CD4-positive, alpha-beta T cell treated with Interleukin-21 for 1 hour (primary cell): ENCODE measurements at regions not wholly inside any gene's neighbourhood (a gene's known extent, or its start where the extent isn't known, plus 50 kb on each side); places are given as distances from the start of the nearest gene placed in this dataset.
"Not testable (repeated sequence)": the region's sequence is repeated elsewhere in the genome, so short reads cannot be mapped to it uniquely, and the experiment has no call there.

Experiments
- DNase-seq: peaks from one replicate; pipeline ENCODE4 v3.0.0-alpha.2; 2020

DNA sequence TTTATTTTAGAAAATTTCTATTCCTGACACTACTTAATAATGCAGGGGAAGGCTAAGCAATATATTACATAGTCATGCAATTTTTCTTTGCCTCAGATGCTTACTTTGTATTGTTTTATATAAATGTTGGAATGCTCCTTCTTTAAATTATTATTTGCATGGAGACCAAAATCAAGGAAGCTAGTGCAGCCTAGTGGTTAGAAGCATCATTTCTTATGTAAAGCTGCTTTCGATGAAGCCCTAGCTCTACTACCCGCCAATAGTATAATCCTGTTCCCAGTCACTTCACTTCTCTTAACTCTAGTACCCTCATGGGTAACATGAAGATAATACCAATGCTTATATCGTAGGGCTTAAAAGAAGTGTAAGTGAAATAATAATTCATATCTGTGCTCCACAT is 198.9 kb downstream of the LRATD1 start:
- no peak for DNase-seq

DNA sequence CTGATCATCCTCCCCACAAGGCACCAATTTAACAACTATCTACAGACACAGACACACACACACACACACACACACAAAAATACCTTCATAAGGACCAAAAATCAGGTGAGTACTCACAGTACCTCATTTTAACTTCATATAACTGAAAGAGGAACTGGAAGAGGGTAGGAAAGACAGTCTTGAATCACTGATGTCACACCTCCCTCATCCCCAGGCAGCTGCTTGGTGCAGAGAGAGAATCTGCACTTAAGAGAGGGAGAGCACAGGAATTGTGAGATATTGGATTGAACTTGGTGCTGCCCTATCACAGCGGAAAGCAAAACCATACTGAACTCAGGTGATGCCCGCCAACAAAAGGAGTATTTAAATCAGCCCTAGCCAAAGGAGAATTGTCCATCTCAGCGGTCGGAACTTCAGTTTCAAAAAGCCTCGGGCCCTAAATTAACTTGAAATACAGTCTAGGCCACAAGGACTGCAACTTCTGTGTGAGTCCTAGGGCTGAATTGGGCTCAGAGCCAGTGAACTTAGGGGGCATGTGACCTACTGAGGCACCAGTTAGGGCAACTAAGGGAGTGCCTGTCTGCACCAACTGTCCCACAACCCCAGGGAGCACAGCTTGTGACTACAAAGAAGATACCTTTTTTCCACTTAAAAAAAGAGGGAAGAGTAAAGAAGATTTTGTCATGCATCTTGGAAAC is 211.1 kb downstream of the LRATD1 start:
- DNase-seq = no peak

DNA sequence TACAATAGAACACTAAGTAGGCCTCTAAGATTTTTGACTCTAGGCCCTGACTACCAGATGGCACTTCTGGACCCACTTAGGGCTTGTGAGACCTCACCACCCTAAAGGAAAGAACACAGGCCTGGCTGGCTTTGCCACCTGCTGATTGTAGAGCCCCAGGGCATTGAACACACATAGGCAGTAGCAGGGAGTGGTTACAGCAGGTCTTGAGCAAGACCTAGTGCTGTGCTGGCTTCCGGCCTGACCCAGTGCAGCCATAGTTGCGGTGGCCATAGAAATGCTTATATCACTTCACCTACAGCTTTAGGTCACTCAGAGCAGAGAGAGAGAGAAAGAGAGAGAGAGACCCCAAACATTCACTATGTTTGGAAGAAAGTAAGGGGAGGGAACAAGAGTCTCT is 223.2 kb downstream of the LRATD1 start:
- DNase-seq = no peak

DNA sequence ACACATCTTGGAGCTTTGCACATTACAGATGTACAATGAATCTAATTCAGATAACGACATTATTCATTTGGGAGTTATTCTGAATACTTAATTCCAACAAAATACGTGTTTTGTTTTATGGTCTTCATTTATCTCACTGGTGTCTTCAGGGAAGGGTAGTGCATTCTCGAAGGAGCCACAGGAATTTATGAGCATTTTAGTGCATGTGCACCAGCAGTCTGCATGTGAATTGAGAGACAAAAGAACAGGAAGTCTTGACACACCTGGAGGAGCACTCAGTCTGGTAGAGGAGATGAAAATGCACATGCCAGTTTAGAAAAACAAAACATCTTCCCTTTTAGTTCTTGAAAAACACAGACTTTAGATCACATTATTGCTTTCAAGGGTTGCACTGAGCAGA is 228.7 kb downstream of the LRATD1 start:
- no peak for DNase-seq

DNA sequence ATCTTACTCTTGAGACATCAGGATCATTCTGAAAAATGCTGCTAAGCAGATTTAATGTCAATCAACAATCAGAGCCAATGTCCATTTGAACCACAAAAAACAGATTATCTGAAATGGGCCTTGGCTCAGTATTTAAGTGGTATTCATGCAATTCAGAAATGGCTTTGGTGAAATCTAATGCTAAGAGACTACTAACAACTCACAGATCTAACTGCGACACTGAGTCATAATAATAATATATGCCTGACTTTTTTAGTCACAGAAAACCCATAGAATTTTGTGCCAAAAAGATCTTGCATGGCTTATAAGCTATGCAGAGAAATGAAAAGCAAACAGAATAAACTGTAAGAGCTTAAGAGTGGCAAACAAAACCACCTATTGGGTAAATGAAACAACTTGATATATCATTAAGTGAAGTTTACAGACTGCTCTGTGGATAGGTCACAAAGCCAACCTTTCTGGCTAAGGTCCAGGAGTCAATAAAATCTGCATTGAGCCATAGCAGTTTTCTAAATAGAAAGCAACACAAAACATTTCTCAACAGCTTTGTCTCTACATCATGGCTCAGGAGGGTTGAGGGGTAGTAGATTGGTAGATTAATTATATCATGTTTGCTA is 234.3 kb downstream of the LRATD1 start:
- no peak for DNase-seq

DNA sequence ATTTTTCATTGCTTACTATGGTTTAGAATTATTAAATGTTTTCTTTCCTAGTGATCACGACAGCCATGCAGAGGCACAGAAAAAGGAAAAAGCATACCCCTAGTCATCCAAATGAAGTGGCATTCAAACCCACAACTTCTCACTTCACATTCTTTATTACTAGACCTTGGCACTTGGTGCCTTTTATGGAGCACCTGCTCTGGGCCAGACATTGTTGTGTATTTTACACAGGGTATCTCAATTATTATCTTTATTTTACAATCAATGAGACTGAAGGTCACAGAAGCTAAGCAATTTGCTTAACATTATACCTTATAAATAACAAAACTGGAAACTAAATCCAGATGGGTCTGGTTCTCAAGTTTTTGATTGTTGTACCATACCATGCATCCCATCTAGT is 235.3 kb downstream of the LRATD1 start:
- DNase-seq = no peak

DNA sequence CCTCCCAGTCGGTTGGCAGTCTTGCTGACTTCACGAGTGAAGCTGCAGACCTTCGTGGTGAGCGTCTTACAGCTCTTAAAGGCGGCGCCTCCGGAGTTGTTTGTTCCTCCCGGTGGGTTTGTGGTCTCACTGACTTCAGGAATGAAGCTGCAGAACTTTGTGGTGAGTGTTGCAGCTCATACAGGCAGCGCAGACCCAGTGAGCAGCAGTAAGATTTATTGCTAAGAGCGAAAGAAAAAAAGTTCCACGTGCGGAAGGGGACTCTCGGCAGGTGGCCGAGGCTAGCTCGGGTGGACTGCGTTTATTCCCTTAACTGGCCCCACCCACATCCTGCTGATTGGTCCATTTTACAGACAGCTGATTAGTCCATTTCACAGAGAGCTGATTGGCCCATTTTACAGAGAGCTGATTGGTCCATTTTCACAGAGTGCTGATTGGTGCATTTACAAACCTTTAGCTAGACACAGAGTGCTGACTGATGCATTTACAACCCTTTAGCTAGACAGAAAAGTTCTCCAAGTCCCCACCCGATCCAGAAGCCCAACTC is 240.3 kb downstream of the LRATD1 start:
- DNase-seq = no peak

DNA sequence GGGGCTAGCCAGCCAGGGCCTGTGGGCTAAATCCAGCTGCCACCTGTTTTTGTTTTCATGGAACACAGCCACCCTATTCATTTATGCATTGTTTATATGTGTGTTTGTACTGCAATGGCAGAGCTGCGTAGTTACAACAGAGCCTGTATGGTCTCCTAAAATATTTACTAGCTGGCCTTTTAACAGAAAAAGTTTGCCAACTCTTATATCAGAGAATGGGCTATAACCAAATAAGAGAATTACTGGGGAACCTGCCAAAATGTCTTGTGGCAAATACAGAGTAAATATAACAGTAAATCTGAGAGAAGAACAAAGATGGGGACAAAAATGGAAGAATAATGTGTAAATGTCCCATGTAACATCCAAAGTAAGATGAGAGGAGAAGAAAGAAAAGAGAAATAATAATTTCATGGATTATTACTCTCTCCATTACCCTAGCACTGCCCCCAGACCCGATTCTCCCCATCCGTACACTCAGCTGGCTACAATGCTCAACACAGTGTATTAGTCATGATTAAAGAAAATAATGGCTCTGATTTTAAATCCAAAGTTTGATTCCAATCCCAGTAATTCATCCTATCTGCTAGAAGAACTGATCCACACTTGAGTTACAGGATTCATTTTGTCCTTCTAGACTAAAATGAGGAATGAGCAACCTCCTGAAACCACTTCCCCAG is 249.3 kb downstream of the LRATD1 start:
- no peak for DNase-seq

DNA sequence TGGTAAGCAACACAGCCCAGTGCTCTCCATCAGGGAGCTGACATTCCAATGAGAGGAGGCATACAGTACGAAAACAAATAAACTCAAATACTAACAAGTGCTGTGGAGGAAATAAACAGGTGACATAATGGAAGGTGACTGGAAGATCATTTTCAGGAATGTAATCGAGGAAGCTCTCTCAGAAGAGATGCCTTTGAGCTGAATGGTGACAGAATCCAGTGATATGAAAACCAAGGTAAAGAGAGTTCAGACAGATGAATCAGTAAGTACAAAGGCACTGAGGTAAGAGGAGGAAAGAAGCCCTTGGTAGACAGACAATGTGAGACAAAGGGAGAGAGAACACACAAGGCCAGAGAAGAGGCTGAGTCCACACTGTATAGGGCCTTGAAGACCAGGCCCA is 252.1 kb downstream of the LRATD1 start:
- DNase-seq = no peak

DNA sequence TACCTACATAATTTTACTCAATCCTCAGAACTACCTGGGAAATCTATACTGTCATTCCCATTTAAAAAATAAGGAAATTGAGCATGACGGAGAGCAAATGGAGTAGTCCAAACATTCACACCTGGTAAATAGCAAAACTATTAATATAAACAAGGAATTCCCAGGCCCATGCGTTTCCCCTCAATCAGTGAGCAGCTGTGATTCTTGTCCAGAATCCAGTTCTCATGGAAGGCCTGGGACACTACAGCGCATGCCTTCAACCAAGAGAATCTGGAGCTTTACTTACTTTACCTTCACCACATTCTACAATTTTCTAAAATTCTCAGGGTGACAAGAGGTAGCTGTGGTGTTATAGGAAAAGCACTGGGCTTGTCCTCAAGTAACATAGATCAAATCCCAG is 259.0 kb downstream of the LRATD1 start:
- DNase-seq = no peak

DNA sequence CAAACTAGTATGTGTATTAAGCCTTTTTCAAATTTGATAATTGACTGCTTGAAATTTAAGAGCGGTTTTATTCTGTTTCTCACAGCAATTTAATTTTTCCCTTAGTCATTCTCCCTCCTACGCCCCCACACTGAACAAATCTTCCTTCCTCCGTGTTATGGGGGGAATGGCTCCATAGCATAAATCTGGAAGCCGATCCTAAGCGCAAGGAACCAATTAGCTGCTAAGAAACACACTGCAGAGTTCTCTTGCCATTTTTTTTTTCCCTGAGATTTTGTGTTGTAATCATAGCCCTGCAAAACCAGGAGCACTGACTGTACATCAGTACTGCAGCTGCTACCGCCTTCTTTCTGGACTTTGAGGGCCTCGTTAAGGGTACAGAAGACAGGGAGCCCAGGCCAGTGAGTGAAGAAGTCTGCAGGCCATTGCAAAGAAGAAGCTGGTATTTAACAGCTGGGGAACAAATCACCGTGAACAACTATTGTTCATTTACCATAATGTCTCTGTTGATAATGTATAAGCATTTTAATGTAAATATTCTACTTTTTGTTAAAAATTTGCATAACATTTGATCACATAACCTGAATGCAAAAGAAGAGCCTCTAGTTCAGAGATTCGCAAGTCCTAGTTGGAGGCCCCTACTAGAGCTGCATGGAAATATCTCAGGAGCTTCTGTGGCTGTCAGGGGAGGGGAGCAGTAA is 264.0 kb downstream of the LRATD1 start:
- no peak for DNase-seq

DNA sequence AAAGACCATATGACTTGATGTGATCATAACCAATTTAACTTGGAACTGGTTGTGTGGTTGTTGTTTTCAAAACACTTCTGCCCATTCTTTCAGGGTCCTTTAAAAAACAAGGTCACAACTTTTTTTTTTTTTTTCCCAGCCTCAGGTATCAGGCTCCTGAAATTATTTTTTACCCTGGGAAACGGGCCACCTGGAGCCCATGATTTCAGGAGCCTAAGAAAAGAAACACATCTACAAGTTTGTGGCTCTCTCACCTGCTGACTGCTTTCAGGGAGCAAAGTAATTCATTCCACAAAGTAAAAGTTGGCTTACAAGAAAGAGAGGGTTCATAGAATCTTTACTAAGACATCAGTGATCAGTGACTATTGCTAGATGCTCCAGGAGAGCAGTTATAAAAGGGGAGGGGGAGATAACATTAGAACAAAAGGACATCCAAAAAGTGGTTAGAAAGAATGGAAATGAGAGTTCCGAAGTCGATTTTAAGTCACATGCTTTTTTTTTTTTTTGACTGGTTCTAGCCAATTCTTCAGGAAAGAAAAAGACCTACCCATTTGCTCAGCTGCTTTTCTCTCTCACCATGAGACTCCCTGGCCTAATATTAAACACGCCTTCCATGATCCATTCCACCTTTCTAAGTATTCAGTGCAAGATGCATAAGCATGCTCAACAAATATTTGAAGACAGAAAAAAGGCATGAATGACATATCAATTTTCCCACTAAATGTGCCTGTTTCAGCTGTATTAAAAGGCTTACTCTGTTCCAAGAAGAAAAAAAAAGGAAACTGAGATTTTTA is 267.3 kb downstream of the LRATD1 start:
- no peak for DNase-seq

DNA sequence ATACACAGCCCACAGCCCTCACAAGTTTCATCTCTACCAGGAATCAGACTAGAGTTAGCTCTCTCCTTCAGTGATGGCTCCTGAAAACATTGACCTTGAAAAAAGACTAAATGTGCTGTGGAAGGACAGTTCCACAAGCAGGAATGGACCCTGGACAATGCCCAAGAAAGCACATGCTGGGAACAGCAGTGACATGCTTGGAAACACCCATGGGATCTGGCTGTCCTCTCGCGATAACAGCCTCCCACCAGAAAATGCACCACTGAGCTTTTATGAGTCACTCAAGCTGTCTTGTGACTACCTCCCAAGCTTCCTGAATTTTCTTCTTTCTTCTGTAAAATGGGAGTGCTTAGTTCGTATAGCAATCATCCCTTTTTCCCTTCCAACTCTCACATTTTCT is 269.2 kb downstream of the LRATD1 start:
- DNase-seq = no peak

DNA sequence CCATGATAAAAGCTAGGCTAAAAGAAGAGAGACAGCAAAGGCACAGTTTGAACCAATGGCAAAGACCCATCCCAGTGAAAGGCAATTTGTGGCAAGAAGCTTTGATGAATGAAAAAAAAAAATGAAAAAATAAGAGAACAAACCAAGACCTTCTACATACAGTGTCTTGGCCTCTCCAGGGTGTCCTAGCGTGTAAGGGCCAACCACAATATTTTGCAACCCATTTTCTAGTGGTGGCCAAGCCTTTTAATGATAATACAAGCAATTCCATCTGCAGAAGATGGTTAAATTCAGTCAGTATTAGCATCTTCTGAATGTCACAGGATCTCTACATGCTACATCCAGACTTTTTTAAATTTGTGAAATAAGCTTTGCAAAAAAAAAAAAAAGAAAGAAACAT is 270.4 kb downstream of the LRATD1 start:
- no peak for DNase-seq

DNA sequence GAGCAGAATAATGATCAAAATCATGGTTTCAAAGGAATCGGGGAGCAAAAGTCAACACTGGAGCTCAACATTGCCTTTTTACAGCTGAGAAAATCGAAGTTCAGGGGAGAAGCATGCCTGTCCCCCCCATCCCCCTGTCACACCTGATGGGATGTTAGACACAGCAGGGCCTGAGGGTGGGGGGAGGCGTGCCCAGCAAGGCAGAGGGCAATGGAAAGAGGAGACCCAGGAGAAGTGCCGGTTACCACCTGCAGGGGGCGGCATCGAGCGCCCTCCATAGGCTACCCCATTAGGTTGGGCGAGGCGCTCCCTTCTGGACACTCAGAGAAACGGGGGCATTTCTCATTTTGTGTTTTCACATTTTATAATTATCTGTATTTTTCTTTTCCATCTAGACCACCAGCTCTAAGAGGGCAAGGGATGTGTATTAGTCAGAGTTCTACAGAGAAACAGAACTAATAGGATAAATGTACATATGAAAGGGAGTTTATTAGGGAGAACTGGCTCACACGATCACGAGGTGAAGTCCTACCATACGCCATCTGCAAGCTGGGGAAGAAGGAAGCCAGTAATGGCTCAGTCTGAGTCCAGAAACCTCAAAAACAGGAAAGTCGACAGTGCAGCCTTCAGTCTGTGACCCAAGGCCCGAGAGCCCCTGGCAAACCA is 271.3 kb downstream of the LRATD1 start:
- DNase-seq = peak; percentile 30

DNA sequence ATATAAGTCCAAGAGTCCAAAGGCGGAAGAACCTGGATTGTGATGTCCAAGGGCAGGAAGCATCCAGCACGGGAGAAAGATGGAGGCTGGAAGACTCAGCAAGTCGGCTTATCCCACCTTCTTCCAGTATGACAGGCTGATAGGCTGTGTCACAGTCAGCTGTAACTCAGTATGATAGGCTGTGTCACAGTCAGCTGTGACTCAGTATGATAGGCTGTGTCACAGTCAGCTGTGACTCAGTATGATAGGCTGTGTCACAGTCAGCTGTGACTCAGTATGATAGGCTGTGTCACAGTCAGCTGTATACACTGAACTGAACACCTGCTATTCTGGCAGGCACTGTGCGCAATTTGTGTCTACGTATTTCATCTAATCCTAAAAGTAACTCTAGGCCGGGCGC is 271.9 kb downstream of the LRATD1 start:
- DNase-seq = not testable (repeated sequence)

DNA sequence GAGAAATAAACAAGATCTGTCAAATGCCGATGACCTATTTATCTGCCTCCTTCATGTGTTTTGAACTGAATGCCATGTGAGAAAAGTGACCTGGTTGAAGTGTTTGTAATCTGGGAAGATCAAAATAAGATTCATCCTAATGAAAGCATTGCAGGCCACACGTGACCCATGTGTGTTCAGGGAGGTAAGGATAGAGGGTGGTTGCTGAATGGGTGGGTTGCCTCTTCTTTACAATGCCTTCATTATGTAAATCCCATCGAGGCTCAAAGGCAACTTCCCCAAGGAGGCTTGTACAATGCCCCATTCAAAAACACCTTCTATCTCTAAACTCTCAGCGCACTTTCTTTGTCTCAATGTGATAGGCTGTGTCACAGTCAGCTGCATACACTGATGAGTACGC is 273.1 kb downstream of the LRATD1 start:
- DNase-seq = no peak

DNA sequence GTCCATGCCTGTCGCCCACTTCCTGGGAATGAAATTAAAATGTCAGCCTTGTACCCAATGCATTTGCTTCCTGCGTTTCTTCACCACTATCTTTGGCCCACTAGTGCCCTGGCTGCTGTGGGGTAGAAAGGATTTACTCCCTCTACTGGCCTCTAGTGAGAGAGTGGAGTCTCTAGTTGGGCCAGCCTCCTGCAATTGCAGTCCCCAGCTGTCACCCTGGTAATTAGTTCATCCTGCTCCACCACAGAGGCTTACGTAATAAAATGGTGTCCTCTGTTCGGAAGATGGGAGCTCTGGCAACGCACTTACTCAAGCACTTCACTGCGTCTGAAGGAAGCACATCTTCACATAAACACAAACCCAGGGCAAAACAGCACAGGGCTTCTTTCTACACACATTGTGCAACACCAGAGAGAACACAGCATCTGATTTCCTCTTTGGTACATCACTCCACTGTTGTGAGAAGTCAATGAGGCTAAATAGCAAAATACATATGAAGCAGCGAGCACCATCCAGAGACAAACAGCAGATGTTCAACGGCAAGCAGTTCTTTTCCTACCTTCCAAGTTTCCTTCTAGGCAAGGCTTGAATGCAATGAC is 274.6 kb downstream of the LRATD1 start:
- DNase-seq = no peak

DNA sequence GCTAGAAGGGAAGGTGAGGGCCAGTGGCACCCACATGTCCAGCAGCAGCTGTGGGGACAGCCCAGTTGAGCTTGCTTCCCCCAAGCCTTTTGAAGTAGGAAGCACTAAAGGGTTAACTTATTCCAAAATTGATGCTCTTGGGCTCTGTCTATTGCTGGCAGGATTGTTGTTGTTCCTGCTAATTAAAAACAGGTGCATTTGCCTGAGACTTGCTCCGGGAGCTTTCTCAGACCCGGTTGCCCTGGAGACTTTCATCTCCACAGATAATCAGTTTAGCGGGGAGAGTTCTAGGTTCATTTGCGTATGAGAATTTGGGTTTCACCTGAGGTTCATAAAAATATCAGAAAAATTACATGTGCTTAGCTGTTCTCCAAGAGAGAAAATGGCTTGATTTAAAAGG is 277.3 kb downstream of the LRATD1 start:
- no peak for DNase-seq

DNA sequence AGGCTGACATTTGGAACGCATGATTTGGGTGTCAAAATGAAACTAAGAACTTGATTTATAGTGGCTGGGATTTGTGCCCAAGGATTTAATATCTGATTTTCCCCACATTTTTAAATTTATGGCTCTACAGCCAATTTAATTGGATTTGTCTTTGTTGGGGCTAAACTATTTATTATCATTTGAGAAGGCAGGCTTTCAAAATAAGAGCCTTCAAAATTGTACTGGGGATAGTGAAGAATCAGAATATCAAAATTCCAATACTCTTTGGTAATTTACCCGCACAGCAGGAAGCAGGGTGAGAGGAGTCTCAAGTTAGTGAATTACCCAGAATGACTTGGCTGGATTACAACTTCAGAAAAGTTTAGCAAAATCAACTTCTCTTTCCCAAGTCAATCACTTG is 278.1 kb downstream of the LRATD1 start:
- no peak for DNase-seq

DNA sequence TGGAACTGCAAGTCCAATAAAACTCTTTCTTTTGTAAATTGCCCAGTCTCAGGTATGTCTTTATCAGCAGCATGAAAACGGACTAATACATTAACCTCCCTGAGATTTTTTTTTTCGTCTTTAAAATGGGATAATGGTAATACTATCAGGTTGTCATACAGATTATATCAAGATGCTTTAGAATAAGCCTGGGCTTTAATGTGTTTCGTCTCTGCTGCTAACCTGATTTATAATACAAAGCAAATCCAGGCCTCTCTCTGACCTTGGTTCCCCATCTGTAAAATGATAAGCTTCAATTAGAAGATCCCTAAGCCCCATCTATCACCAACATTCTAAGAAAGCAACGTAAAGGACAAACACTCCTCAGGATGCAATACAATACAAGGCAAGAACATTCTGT is 283.5 kb downstream of the LRATD1 start:
- DNase-seq = no peak
